Sigmoid colon (tissue), 6 donors: ENCODE measurements at regions not wholly inside any gene's neighbourhood (a gene's known extent, or its start where the extent isn't known, plus 50 kb on each side); places are given as distances from the start of the nearest gene placed in this dataset.

Experiments
- DNase-seq: peaks from one replicate; pipeline ENCODE4 v3.0.0-alpha.2; 2019
- H3K27ac ChIP-seq, 4 donors: fragments of 200-600 bp; sonication (generic); one replicate each; pipeline ENCODE4 v1.5.1; 2016 to 2019; ENCODE audit warnings: mild to moderate bottlenecking in 1 of 4
- H3K27me3 ChIP-seq, 3 donors: fragments of 200-600 bp; sonication (generic); one replicate each; pipeline ENCODE4 v1.5.1; 2019; ENCODE audit warnings: mild to moderate bottlenecking in 1 of 3
- H3K36me3 ChIP-seq, 4 donors: fragments of 200-600 bp; sonication (generic); one replicate each; pipeline ENCODE4 v1.5.1; 2016 to 2019
- H3K4me1 ChIP-seq, 4 donors: fragments of 200-600 bp; sonication (generic); one replicate each; pipeline ENCODE4 v1.5.1; 2017 to 2019
- H3K4me3 ChIP-seq, 4 donors: fragments of 200-600 bp; sonication (generic); one replicate each; pipeline ENCODE4 v1.5.1; 2017 to 2019; ENCODE audit warnings: mild to moderate bottlenecking in 2 of 4, moderate library complexity in 1 of 4
- H3K9me3 ChIP-seq, 4 donors: fragments of 200-600 bp in 3 of 4; sonication (generic) in 3 of 4; one replicate each; pipeline versions ENCODE4 v1.5.1 to v1.6.1; 2013 to 2019
- EP300 ChIP-seq, 4 donors: sonication (generic); formaldehyde crosslinking; IDR thresholded peaks; one replicate each; pipeline ENCODE4 v1.6.1; 2017; ENCODE audit warnings: antibody characterized with exemption in 4 of 4
- POLR2A ChIP-seq, 2 donors: fragments of 450-650 bp; IDR thresholded peaks; one replicate each; pipeline ENCODE4 v1.6.1; 2016; ENCODE audit warnings: antibody characterized with exemption in 2 of 2, mild to moderate bottlenecking in 2 of 2, moderate library complexity in 2 of 2
- POLR2AphosphoS5 ChIP-seq, 4 donors: sonication (generic); formaldehyde crosslinking; IDR thresholded peaks; one replicate each; pipeline ENCODE4 v1.6.1; 2017; ENCODE audit warnings: antibody characterized with exemption in 4 of 4
- WGBS, 2 donors: extraction: QIAGEN DNeasy Blood & Tissue Kit; methylation state at CpG; one replicate each; pipeline ENCODE4 v1.1.7; 2013; 5-methylcytosine and 5-hydroxymethylcytosine counted together
- intact Hi-C: fragments of 100-400 bp; cut with DNase I; formaldehyde crosslinking; loops from one replicate; pipeline ENCODE4 v1.15.1; 2023
- TF ChIP-seq, protein P1 (sequence below), 4 experiments: fragments of 450-650 bp in 3 of 4; fragments of 200-600 bp in 1 of 4; IDR thresholded peaks; one replicate each; pipeline ENCODE4 v1.5.1; 2016 to 2019; ENCODE audit warnings: antibody characterized with exemption in 4 of 4, mild to moderate bottlenecking in 3 of 4, moderate library complexity in 2 of 4
- donor health status: healthy with polysubstance abuse.
- donor health status: healthy.

DNA sequence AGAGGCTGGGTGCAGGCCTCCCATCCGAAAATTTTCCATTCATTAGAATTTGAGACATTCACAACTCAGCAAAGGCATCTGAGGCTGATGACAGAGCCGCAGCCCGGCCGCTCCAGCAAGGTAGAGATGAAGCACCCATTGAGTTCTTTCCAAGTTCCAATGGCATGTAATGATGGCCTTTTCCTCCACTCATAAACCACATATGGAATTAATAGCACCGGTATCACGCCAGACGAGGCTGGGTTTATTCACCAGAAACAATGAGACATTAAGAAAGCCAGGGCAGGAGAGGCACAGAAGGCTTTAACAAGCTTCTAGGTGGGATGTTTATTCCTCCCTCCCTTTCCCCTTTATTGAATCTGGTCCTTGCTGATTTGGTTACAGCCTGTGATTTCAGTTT is 534.4 kb downstream of the MN1 start:
- H3K9me3 ChIP-seq: no peaks in the 10 kb centered on the region
- H3K27ac ChIP-seq: no peak overlapping the region
- no peak for TF ChIP-seq EP300 (IDR thresholded peaks at IDR 0.05)
- TF ChIP-seq POLR2A (IDR thresholded peaks at IDR 0.05): no peak
- TF ChIP-seq POLR2AphosphoS5 (IDR thresholded peaks at IDR 0.05): no peak
- H3K4me3 ChIP-seq: no peak overlapping the region
- DNase-seq: no peak
- H3K4me1 ChIP-seq: peaks cover 0 to 5% (median 0%) of the 10 kb centered on the region in 4 donors
- WGBS, 2 donors: 71 to 84% methylated on average over 7 of the region's 7 CpGs
- no peaks in the 10 kb centered on the region for H3K36me3 ChIP-seq
- intact Hi-C loops: no loop called here
- peaks cover 0 to 4% (median 2%) of the 10 kb centered on the region in 3 donors for H3K27me3 ChIP-seq

DNA sequence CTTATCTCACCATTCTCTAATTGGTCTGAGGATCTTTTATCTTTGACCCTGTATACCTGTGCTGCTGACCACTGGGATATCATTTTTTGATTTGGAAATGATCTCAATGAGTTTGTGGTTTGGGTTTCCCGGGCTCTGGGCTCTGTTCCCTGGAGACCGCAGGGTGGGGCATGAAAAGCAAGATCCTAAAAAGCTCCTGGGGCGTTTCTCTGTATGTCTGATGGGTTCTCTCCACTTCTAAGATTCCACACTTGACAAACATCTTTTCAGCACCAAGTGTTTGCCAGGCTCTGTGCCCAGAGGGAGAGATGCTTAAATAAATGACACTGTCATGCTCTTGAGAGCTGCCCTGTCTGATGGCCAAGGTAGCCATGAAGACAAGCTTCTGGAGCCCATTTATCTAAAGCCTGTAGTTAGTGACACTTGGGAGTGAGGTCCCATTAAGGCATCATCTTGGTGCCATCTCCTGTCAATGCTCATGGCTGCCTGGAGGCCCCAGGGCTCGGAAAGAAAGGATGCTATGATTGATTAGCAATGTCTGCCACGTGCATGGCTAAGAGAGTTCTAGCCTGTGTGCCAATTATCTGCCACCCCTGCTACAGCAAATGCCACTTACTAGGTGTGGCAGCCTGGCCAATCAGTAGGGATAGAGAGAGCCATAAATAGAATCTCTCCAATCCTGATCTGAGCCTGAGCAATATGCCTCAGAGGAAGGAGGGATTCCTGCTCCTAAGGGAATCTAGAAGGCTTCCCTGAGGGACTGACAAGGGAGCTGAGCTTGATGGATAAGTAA is 531.6 kb downstream of the MN1 start:
- no peak for DNase-seq
- Histone ChIP-seq H3K4me1 (peaks cover 0 to 5% (median 0%) of the 10 kb centered on the region in 4 donors), H3K27me3 (peaks cover 0 to 4% (median 0%) of the 10 kb centered on the region in 3 donors), H3K27ac (no peak overlapping the region), H3K9me3 (no peaks in the 10 kb centered on the region), H3K36me3 (no peaks in the 10 kb centered on the region), H3K4me3 (no peak overlapping the region)
- 37 to 66% methylated on average over 5 of the region's 5 CpGs for WGBS, 2 donors
- intact Hi-C loops: no loop called here
- TF ChIP-seq POLR2A (IDR thresholded peaks at IDR 0.05) (no peak), EP300 (IDR thresholded peaks at IDR 0.05) (no peak), POLR2AphosphoS5 (IDR thresholded peaks at IDR 0.05) (no peak)
- TF ChIP-seq, protein P1, sequence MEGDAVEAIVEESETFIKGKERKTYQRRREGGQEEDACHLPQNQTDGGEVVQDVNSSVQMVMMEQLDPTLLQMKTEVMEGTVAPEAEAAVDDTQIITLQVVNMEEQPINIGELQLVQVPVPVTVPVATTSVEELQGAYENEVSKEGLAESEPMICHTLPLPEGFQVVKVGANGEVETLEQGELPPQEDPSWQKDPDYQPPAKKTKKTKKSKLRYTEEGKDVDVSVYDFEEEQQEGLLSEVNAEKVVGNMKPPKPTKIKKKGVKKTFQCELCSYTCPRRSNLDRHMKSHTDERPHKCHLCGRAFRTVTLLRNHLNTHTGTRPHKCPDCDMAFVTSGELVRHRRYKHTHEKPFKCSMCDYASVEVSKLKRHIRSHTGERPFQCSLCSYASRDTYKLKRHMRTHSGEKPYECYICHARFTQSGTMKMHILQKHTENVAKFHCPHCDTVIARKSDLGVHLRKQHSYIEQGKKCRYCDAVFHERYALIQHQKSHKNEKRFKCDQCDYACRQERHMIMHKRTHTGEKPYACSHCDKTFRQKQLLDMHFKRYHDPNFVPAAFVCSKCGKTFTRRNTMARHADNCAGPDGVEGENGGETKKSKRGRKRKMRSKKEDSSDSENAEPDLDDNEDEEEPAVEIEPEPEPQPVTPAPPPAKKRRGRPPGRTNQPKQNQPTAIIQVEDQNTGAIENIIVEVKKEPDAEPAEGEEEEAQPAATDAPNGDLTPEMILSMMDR (IDR thresholded peaks at IDR 0.05): no peak

DNA sequence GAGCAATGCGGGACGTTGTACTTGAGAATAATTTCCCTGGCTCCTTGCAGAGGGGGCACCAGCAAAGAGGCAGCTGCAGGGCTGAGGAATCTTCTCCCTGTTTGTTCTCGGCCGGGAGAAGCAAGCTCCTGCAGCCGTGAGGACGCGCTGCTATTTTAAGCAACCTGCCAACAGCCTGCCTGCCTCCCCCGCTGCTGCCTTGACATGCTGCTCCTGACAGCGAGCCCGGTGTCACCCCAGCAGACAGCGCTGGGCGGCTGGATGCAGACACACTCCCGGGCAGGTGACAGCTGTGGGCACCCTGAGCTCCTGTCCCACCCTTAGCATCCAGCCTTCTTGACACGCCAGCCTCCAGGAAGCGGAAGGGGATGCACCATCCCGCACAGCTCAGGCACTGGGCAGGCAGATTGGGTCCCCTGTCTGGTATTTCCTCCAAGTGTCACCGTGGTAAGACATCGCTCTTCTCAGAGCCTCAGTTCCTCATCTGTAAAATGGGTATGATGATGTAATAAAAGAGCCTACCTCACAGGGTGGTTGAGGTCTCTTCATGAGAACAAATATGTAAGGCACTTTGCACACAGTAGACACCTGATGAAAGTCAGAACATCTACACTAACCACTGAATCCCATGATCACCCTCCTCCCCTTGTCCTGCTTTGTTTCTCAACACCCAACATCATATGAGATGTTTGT is 530.6 kb downstream of the MN1 start:
- DNase-seq: no peak
- intact Hi-C loops: no loop called here

DNA sequence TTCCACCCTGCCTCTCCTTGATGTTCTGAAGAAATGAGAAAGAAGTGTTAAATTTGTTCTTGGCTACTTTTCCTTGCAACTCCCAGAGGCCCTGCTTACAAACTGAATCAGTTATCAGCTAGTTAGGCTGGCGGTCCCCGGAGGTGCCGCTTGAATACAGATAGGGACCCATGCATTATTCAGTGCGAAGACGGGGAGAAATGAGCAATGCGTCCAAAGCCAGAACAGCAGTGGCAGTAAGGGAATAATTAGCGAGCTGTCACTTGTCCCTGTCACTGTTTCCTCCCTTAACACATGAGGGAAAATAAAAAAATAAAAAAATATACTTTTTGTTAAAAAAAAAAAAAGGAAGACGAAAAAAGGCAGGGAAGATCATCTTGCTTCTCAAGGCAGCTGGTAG is 528.1 kb downstream of the MN1 start:
- H3K27me3 ChIP-seq: peaks cover 0 to 4% (median 0%) of the 10 kb centered on the region in 3 donors
- peaks cover 0 to 4% (median 2%) of the 10 kb centered on the region in 4 donors for H3K9me3 ChIP-seq
- no peak overlapping the region for H3K27ac ChIP-seq
- H3K4me3 ChIP-seq: no peak overlapping the region
- TF ChIP-seq EP300 (IDR thresholded peaks at IDR 0.05) (no peak), POLR2A (IDR thresholded peaks at IDR 0.05) (no peak), POLR2AphosphoS5 (IDR thresholded peaks at IDR 0.05) (no peak)
- TF ChIP-seq, protein P1 (IDR thresholded peaks at IDR 0.05): no peak
- peaks cover 0 to 5% (median 0%) of the 10 kb centered on the region in 4 donors for H3K4me1 ChIP-seq
- intact Hi-C loops: no loop called here
- WGBS, 2 donors: 39 to 55% methylated on average over 8 of the region's 8 CpGs
- DNase-seq: no peak
- no peaks in the 10 kb centered on the region for H3K36me3 ChIP-seq

More for the DNA sequence above, 530.6 kb downstream of the MN1 start:
- Histone ChIP-seq H3K27me3 (peaks cover 0 to 4% (median 0%) of the 10 kb centered on the region in 3 donors), H3K27ac (no peak overlapping the region), H3K4me1 (peaks cover 0 to 5% (median 0%) of the 10 kb centered on the region in 4 donors), H3K9me3 (no peaks in the 10 kb centered on the region), H3K4me3 (no peak overlapping the region), H3K36me3 (no peaks in the 10 kb centered on the region)
- WGBS, 2 donors: 43% methylated on average over 18 of the region's 18 CpGs
- no peak for TF ChIP-seq POLR2A (IDR thresholded peaks at IDR 0.05)
- TF ChIP-seq POLR2AphosphoS5 (IDR thresholded peaks at IDR 0.05): no peak
- TF ChIP-seq, protein P1 (IDR thresholded peaks at IDR 0.05): no peak
- no peak for TF ChIP-seq EP300 (IDR thresholded peaks at IDR 0.05)

DNA sequence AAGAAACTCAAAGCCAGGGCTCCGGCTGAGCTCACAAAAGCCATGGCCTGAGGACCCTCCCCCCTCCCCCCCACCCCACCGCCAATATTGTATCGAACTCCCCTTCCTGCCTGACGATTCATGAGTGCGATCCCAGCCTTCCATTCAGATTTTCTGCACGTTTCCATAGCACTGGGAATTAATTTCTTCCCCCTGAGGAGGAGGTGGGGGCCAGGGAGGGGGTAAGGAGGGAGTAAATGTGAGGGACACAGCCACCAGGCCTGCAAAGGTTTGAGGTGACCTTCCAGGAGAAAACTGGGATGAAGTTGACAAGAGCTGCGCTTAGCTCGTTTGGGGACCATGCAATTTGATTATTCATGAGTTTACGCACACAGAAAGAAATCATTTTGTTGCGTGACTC is 527.7 kb downstream of the MN1 start:
- intact Hi-C loops: no loop called here
- H3K4me1 ChIP-seq: peaks cover 0 to 5% (median 0%) of the 10 kb centered on the region in 4 donors
- no peak for DNase-seq
- H3K9me3 ChIP-seq: peaks cover 0 to 4% (median 2%) of the 10 kb centered on the region in 4 donors
- H3K27me3 ChIP-seq: peaks cover 0 to 4% (median 0%) of the 10 kb centered on the region in 3 donors
- TF ChIP-seq POLR2AphosphoS5 (IDR thresholded peaks at IDR 0.05) (no peak), POLR2A (IDR thresholded peaks at IDR 0.05) (no peak), EP300 (IDR thresholded peaks at IDR 0.05) (no peak)
- TF ChIP-seq, protein P1 (IDR thresholded peaks at IDR 0.05): no peak
- H3K36me3 ChIP-seq: no peaks in the 10 kb centered on the region
- H3K27ac ChIP-seq: no peak overlapping the region
- 51 to 65% methylated on average over 10 of the region's 10 CpGs for WGBS, 2 donors
- H3K4me3 ChIP-seq: no peak overlapping the region
